T-cell (primary cell): ENCODE measurements at regions not wholly inside any gene's neighbourhood (a gene's known extent, or its start where the extent isn't known, plus 50 kb on each side); places are given as distances from the start of the nearest gene placed in this dataset.
"Not testable (repeated sequence)": the region's sequence is repeated elsewhere in the genome, so short reads cannot be mapped to it uniquely, and the experiment has no call there.

Source experiments
- ATAC-seq, 4 experiments: fragments of 200-7000 bp in 3 of 4; fragments of 150-1000 bp in 1 of 4; cut with Tn5 transposase; replicated peaks in 1 of 4; 1 replicate in 3 of 4; 2 replicates in 1 of 4; pipeline ENCODE4 v1.10.0; 2021; ENCODE audit warnings: moderate library complexity in 3 of 4, mild to moderate bottlenecking in 2 of 4, moderate number of reproducible peaks in 1 of 4
- CTCF ChIA-PET, 2 donors: fragments of 300-600 bp; sonication (Branson Sonifier 250); formaldehyde crosslinking; loops; one replicate each; lab custom pipeline; 2022; ENCODE audit warnings: antibody characterized with exemption in 2 of 2; lab: Charles Lee
- POLR2A ChIA-PET, 2 donors: fragments of 300-600 bp; sonication (Branson Sonifier 250); formaldehyde crosslinking; loops; one replicate each; lab custom pipeline; 2022; ENCODE audit warnings: antibody characterized with exemption in 2 of 2; lab: Charles Lee
- DNase-seq, 35 experiments: peaks; one replicate each; pipeline versions ENCODE4 v3.0.0 to v3.0.0-alpha.2; 2013 to 2023
- H3K27ac ChIP-seq: one replicate; pipeline ENCODE4 v1.5.1; 2013; ENCODE audit warnings: low read length
- H3K27me3 ChIP-seq, 2 experiments: replicated peaks in 1 of 2; 1 replicate in 1 of 2; 2 replicates in 1 of 2; pipeline versions ENCODE4 v1.6.1 to v1.7.0; 2013; ENCODE audit warnings: low read length in 1 of 2, mixed read lengths in 1 of 2; ENCODE audit not compliant: control insufficient read depth in 2 of 2, insufficient read depth in 2 of 2; ENCODE audit errors: extremely low read depth in 1 of 2
- H3K36me3 ChIP-seq, 2 donors: 1 replicate in 1 of 2; 2 replicates in 1 of 2; pipeline versions ENCODE4 v1.6.1 to v1.7.0; 2013; ENCODE audit warnings: low read length in 1 of 2; ENCODE audit not compliant: control insufficient read depth in 2 of 2, insufficient read depth in 1 of 2; ENCODE audit errors: extremely low read depth in 1 of 2
- H3K4me1 ChIP-seq, 2 experiments: 1 replicate in 1 of 2; 2 replicates in 1 of 2; pipeline versions ENCODE4 v1.6.1 to v1.7.0; 2013; ENCODE audit warnings: low read length in 2 of 2, mixed read lengths in 1 of 2; ENCODE audit not compliant: insufficient read depth in 2 of 2, control insufficient read depth in 1 of 2; ENCODE audit errors: extremely low read depth in 1 of 2
- H3K4me3 ChIP-seq, 2 donors: 1 replicate in 1 of 2; 2 replicates in 1 of 2; pipeline versions ENCODE4 v1.5.1 to v1.7.0; 2013; ENCODE audit warnings: mild to moderate bottlenecking in 2 of 2, low read length in 1 of 2, moderate library complexity in 1 of 2; ENCODE audit not compliant: control insufficient read depth in 1 of 2; ENCODE audit errors: extremely low read depth in 1 of 2
- H3K9me3 ChIP-seq: 2 replicates; pipeline ENCODE4 v1.7.0; 2013
- H3K27ac Mint-ChIP-seq, 2 donors: one replicate each; pipeline ENCODE4 v1.8.0; 2020 to 2021; ENCODE audit warnings: mild to moderate bottlenecking in 2 of 2, mixed read lengths in 2 of 2
- H3K27me3 Mint-ChIP-seq, 2 donors: one replicate each; pipeline ENCODE4 v1.8.0; 2021 to 2022; ENCODE audit warnings: mixed read lengths in 2 of 2
- H3K36me3 Mint-ChIP-seq: one replicate; pipeline ENCODE4 v1.8.0; 2021; ENCODE audit warnings: mixed read lengths
- H3K4me1 Mint-ChIP-seq, 3 donors: one replicate each; pipeline ENCODE4 v1.8.0; 2020 to 2022; ENCODE audit warnings: mixed read lengths in 3 of 3, mild to moderate bottlenecking in 1 of 3
- H3K4me3 Mint-ChIP-seq, 3 donors: one replicate each; pipeline ENCODE4 v1.8.0; 2020 to 2022; ENCODE audit warnings: mild to moderate bottlenecking in 3 of 3, mixed read lengths in 3 of 3, moderate library complexity in 3 of 3
- H3K9me3 Mint-ChIP-seq, 3 donors: one replicate each; pipeline ENCODE4 v1.8.0; 2020 to 2022; ENCODE audit warnings: mixed read lengths in 3 of 3
- WGBS: methylation state at CpG from one replicate; pipeline ENCODE4 v1.1.5; 2013; ENCODE audit warnings: missing lambda C conversion rate; ENCODE audit not compliant: insufficient coverage; 5-methylcytosine and 5-hydroxymethylcytosine counted together

DNA sequence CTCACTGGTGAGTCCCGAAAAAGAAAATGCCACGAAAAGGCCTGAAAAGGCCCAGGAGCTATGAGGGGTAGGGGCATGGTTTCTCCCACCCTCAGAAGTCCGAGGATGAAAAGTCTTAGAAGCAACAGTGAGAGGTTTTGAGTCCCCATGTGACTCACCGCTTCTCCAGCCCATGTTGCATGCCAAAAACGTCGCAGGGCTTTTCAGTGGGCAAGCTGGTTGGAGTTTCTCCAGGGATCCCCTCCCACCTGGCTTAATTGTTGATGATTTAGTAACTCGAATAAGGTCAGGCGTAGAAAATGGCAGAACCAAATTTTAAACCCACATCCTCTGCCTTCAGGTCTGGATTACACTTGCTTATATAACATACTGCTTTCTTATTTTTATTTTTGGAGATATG, 96.3 kb upstream of the ARMC3 start:
- WGBS: 97% methylated on average over 5 of the region's 8 CpGs
- H3K4me3 ChIP-seq: no peak overlapping the region
- no peaks in the 10 kb centered on the region for H3K4me1 ChIP-seq
- H3K9me3 ChIP-seq: no peaks in the 10 kb centered on the region
- H3K27ac Mint-ChIP-seq: no peak overlapping the region
- no peaks in the 10 kb centered on the region for H3K9me3 Mint-ChIP-seq
- H3K4me3 Mint-ChIP-seq: no peak overlapping the region
- no peak for ATAC-seq
- peaks cover 0 to 4% of the 10 kb centered on the region in 2 donors for H3K27me3 Mint-ChIP-seq
- H3K27ac ChIP-seq: no peak overlapping the region
- H3K27me3 ChIP-seq: peaks cover 0 to 3% of the 10 kb centered on the region in 2 experiments
- H3K36me3 ChIP-seq: no peaks in the 10 kb centered on the region
- DNase-seq: no peak
- CTCF ChIA-PET: no interaction called here
- H3K4me1 Mint-ChIP-seq: no peaks in the 10 kb centered on the region
- POLR2A ChIA-PET: interaction anchor here (0.6 kb wide), 2 partner anchors 36 to 578 kb away, joined by 3 read pairs; no protein-coding TSS in a partner anchor
- H3K36me3 Mint-ChIP-seq: no peaks in the 10 kb centered on the region

DNA sequence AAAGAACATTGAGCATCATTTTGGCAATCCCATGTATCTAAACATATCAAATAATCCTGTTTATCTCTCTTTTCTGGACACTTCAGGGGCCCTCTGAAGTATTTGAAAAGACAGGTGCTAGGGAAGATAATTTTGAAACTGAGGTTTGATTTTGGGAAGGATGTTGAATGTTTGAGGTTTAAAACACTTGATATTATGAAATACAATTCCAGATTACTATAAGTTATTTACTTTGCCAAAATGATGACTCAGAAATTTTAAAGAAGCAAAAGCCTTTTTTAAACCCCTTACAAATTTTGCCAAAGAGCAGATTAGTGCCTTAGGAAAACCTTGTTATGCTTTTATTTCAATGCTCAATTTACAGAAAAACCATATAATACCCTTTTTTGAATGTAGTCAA, 99.1 kb upstream of the ARMC3 start:
- POLR2A ChIA-PET, H3K4me1 ChIP-seq, H3K9me3 Mint-ChIP-seq, H3K4me3 ChIP-seq, H3K27me3 Mint-ChIP-seq, H3K36me3 ChIP-seq, H3K36me3 Mint-ChIP-seq, CTCF ChIA-PET, H3K27ac ChIP-seq, H3K27ac Mint-ChIP-seq, H3K9me3 ChIP-seq, ATAC-seq, H3K27me3 ChIP-seq, H3K4me3 Mint-ChIP-seq, H3K4me1 Mint-ChIP-seq, DNase-seq: not testable (repeated sequence)

DNA sequence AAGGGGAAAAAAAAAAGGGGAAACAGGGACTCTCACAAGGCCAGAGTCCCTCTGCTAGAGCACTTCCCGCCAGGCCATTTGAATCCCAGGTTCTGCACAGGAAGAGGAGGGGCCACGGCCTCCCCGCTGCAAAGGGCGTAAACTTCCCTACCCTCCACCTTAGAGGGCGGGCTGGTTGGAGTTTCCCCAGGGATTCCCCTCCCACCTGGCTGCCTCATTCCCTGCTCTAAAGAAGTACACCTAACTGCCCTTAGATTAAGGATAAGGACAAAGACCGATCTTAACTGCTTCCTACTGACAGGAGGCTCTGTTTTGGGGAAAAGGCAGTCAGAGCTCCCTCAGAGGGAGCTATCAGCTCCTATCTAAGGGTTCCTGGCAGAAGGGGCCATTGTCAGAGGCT, 102.0 kb upstream of the ARMC3 start:
- Histone ChIP-seq H3K36me3 (no peaks in the 10 kb centered on the region), H3K4me3 (no peak overlapping the region), H3K9me3 (no peaks in the 10 kb centered on the region), H3K4me1 (no peaks in the 10 kb centered on the region), H3K27ac (no peak overlapping the region), H3K27me3 (peaks cover 0 to 8% of the 10 kb centered on the region in 2 experiments)
- Mint-ChIP-seq H3K9me3 (no peaks in the 10 kb centered on the region), H3K27me3 (peaks cover 0 to 2% of the 10 kb centered on the region in 2 donors), H3K4me1 (no peaks in the 10 kb centered on the region), H3K4me3 (no peak overlapping the region), H3K36me3 (no peaks in the 10 kb centered on the region), H3K27ac (no peak overlapping the region)
- POLR2A ChIA-PET: no interaction called here
- ATAC-seq (no peak), DNase-seq (no peak)
- CTCF ChIA-PET: no interaction called here
- WGBS: no CpG with 5 or more reads among the region's 6 CpGs

DNA sequence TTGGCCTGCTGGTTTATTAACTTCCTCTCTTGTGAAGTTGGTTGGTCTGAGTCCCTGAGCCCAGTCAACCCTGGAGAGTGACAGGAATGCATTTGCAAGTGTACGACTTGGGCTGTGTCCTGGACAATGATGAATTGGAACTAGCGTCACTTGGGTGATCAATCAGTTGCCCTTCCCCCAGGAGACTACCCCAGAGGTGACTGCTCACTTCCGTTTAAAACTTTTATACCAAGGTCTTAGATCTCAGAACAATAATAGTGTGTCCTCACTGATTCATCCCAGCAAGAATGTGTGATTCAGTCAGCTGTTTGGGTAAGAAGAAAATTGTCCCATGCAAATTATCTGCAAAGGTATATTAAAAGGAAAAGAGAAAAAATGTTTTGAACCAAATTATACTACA, 102.9 kb upstream of the ARMC3 start:
- H3K4me1 ChIP-seq: no peaks in the 10 kb centered on the region
- POLR2A ChIA-PET: no interaction called here
- H3K4me1 Mint-ChIP-seq: no peaks in the 10 kb centered on the region
- H3K27me3 ChIP-seq: peaks cover 0 to 11% of the 10 kb centered on the region in 2 experiments
- H3K36me3 ChIP-seq: no peaks in the 10 kb centered on the region
- no peaks in the 10 kb centered on the region for H3K9me3 ChIP-seq
- H3K27me3 Mint-ChIP-seq: peaks cover 0 to 2% of the 10 kb centered on the region in 2 donors
- CTCF ChIA-PET: no interaction called here
- no peak overlapping the region for H3K4me3 Mint-ChIP-seq
- WGBS: 85% methylated on average over 2 of the region's 3 CpGs
- no peak overlapping the region for H3K4me3 ChIP-seq
- ATAC-seq (no peak), DNase-seq (no peak)
- H3K27ac ChIP-seq: no peak overlapping the region
- no peak overlapping the region for H3K27ac Mint-ChIP-seq
- H3K36me3 Mint-ChIP-seq: no peaks in the 10 kb centered on the region
- no peaks in the 10 kb centered on the region for H3K9me3 Mint-ChIP-seq

DNA sequence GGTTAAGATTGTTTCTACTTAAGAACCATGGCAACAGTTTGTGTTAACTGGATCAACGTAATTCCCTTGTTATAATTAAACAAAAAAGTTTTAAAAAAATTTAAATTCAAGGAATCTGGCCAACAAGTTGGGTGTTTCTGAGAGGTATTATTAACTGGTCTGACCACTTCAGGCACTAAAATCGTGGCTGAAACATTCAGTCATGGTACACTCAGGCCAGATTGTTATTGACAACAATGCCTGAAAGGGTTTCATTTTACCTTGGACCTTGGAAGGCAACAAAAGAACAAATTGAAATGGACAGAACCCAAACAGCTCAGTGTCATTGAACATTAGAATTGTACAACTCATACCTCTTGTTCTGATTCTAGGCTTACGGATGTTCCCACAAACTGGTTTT, 103.3 kb upstream of the ARMC3 start:
- 60% methylated on average over 1 of the region's 3 CpGs for WGBS
- Mint-ChIP-seq H3K27me3 (peaks cover 0 to 2% of the 10 kb centered on the region in 2 donors), H3K9me3 (no peaks in the 10 kb centered on the region), H3K4me3 (no peak overlapping the region), H3K27ac (no peak overlapping the region), H3K36me3 (no peaks in the 10 kb centered on the region), H3K4me1 (no peaks in the 10 kb centered on the region)
- ChIA-PET CTCF (no interaction called here), POLR2A (no interaction called here)
- no peak for ATAC-seq
- Histone ChIP-seq H3K27ac (no peak overlapping the region), H3K4me3 (no peak overlapping the region), H3K27me3 (peaks cover 0 to 11% of the 10 kb centered on the region in 2 experiments), H3K36me3 (no peaks in the 10 kb centered on the region), H3K4me1 (no peaks in the 10 kb centered on the region), H3K9me3 (no peaks in the 10 kb centered on the region)
- DNase-seq: no peak

DNA sequence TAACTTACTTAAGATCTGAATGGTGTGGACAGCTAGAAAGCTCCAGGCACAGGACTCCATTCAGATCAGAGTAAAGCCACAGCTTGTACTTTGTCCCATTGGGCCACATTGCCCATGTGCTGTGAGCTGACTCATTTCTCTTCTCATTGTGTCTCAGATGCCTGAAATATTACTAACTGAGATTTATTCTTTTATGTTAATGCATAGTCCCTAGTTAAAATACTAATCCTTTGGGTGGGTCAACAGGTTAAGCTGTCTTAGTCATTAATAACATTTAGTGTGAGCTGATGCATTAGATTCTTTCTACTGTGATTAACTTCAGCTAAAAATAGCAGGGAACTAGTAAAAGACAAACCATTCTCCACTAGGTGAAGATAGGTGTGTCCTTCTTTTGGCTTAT, 104.7 kb upstream of the ARMC3 start:
- POLR2A ChIA-PET: interaction anchor here in 1 of 2 donors (1.0 kb wide), 1 partner anchor 11 kb away, joined by 7 read pairs; no protein-coding TSS in a partner anchor
- CTCF ChIA-PET: interaction anchor here in 1 of 2 donors (0.6 kb wide), 1 partner anchor 238 kb away, joined by 3 read pairs; no protein-coding TSS in a partner anchor

DNA sequence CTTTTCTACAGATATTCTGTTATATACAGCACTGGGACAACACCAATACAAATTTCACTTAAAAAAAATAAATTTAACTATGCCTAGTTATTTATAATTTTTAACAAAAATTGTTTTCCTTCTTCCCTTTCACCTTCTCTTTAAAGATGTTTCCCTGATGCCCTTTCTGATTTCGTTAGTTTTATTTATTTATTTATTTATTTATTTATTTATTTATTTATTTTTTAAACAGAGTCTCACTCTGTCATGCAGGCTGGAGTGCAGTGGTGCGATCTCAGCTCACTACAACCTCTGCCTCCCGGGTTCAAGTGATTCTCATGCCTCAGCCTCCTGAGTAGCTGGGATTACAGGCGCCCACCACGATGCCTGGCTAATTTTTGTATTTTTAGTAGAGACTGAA, 105.9 kb upstream of the ARMC3 start:
- CTCF ChIA-PET, H3K36me3 Mint-ChIP-seq, H3K27ac Mint-ChIP-seq, H3K9me3 ChIP-seq, H3K9me3 Mint-ChIP-seq, H3K4me1 Mint-ChIP-seq, H3K4me3 ChIP-seq, POLR2A ChIA-PET, H3K4me3 Mint-ChIP-seq, H3K27ac ChIP-seq, H3K4me1 ChIP-seq, H3K36me3 ChIP-seq, H3K27me3 Mint-ChIP-seq, DNase-seq, ATAC-seq: not testable (repeated sequence)
- 100% methylated on average over 1 of the region's 5 CpGs for WGBS
- H3K27me3 ChIP-seq: peaks cover 0 to 11% of the 10 kb centered on the region in 2 experiments

More for the DNA sequence above, 104.7 kb upstream of the ARMC3 start:
- Mint-ChIP-seq H3K9me3 (no peaks in the 10 kb centered on the region), H3K36me3 (no peaks in the 10 kb centered on the region), H3K4me3 (no peak overlapping the region), H3K4me1 (no peaks in the 10 kb centered on the region), H3K27ac (no peak overlapping the region), H3K27me3 (peaks cover 0 to 2% of the 10 kb centered on the region in 2 donors)
- Histone ChIP-seq H3K4me1 (no peaks in the 10 kb centered on the region), H3K9me3 (no peaks in the 10 kb centered on the region), H3K36me3 (no peaks in the 10 kb centered on the region), H3K27me3 (peaks cover 0 to 11% of the 10 kb centered on the region in 2 experiments), H3K27ac (no peak overlapping the region), H3K4me3 (no peak overlapping the region)
- ATAC-seq (no peak), DNase-seq (no peak)
